HUDEP-2 (cell line): ENCODE measurements at regions not wholly inside any gene's neighbourhood (a gene's known extent, or its start where the extent isn't known, plus 50 kb on each side); places are given as distances from the start of the nearest gene placed in this dataset.

Source experiments
- DNase-seq, 76 experiments: peaks; one replicate each; lab custom pipeline; 2025; ENCODE audit not compliant: unreplicated experiment in 76 of 76; lab: John Stamatoyannopoulos, UW

DNA sequence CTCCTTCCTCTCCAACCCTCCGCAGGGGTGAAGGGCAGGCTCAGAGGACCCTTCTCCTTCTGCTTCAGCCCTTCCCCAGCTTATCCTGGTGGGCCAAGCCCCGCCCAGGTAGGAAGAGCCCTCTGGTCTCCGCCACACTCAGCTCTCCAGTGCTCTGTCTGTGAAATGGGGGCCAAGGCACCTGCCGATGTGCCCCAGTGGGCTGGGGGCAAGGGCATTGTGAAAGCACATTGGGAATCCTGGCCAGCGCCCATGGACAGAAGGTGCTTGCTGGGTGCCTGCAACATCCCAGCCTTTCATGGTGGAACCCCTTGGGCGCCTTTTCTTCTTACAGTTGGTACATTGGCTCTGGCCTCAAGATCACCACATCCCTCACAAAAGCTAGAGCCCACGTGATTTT lies 150.8 kb downstream of the INHBB start:
- DNase-seq, result no peak

DNA sequence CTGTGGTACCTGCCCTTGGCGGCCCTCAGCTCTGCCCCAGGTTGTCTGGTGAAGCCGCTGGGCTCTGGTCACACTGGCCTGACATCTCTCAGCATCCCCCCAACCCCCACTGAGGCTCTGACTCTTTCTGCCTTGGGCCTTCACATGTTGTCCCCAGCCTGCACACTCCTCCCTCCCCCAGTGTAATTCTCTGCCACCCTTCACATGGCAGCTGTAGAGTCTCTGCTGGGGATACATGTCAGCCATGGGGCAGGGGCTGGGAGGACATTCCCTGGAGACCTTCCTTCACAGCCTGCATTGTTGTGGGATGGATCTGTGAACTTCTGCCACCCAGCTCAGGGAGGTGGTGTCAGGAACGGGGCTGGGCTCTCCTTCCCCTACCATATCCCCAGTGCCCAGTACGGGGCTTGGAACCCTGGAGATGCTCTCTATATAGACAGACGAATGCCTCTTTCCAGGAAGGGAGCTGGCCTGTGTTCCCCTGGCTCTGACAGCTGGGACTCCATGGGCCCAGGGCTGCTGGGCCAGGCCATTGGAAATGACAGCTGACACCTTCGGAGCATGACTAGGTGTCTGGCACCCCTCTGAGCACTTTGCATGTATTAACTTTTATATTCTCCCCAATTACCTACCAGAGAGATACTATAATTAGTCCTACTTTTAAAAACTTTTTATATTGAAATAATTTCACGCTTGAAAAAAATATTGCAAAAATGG lies 151.5 kb downstream of the INHBB start:
- DNase-seq, result no peak

DNA sequence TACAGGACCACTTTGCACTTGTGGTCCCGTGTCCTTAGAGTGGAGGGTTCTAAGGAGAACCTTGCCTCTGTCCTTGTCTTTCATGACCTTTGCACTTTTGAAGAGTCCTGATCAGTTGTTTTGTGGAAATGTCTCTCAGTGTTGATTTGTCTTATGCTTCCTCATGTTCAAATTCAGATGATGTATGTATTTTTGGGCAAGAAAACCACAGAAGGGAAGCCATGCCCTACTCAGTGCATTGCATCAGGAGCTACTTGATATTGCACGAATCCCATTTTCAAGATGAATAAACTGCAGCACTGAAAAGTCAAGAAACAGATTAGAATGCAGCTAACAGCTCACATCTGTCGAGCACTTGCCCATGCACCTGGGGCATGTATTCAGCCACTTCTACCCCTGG lies 152.2 kb downstream of the INHBB start:
- DNase-seq, result no peak

DNA sequence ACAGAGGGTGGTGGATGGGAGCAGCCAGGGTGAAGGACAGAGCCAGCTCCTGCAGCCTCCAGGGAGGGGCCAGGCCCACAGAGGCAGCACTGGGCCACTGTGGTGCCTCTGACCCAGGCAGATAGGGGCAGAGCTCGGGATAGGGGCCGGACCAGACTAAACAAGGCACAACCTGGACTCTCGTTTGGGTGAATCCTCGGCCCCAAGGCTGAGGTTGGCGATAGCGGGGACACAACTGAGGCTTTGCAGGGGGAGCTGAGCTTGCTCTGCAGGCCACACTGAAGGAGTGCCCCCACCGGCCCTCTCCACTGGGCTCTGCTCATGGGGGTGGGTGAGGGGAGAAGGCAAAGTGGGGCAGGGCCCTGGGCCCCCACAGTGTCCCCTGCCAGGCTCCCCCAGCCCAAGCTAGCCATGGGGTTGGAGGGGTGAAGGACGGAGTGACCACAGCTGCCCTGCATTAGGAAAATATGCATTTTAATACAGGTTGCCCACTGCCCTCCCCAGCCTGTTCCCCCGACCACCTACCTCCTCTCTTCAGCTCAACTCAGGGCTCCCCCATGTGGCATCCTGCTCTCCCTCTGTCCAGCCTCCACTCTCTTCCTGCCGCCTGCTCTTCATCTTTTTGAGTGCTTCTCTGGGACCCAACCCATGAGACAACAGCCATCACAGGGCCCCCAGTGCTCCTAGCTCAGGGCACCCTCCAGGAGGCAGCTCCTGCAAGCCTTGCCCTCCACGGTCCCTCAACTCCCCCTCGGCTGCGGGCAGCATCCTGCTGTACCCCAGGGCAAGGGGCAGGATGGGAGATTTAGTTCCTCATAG lies 152.8 kb downstream of the INHBB start:
- DNase-seq, result no peak

DNA sequence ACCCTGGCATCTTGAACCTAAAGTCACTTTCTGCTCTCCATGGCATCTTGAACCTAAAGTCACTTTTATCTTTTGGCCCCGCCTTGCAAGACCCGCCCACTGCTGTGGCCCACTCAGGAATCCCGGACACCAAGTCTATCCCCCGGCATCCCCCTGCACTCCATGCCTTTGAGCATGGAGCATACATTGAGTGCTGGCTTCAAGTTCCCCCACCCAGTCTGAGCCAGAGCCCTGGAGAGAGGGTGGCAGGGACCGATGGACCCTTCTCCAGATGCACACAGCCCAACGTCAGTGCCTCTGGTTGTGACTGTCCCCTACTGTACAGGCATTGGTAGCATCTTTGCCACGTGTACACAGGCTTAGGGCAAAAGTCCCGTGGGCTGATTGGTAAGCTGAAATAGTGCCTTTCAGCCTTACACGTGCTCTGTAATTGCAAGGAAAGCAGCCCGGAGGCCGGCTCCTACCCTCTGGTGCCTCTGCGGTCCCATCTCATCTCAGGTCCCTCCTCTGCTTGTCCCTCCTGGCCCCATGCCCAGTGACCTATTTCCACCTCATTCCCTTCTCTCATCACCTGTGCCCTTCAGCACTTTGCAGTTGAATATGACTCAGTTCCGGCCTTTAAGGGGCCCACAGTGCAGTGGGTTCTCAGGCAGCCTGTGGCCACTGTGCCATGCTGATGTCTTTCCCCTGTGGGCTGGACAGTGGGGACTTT lies 154.0 kb downstream of the INHBB start:
- DNase-seq, result no peak

DNA sequence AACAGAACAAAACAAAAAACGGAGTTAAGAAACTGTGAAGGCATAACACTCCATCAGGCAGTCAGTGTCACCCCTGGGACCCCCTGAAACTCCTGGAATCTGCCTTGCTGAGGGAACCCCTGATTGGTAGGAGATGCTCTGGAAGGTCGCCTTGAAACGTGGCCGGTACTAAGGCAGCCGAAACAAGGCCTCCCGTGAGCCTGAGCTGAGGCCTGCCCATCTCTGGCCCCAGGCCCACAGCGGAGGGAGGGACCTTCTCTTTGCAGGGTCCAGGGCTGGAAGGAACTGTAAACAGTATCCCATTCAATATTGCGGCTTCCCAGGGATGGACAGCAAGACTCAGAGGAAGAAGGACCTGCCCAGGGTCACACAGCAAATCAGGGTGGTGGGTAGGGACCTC lies 155.7 kb downstream of the INHBB start:
- DNase-seq, result no peak

DNA sequence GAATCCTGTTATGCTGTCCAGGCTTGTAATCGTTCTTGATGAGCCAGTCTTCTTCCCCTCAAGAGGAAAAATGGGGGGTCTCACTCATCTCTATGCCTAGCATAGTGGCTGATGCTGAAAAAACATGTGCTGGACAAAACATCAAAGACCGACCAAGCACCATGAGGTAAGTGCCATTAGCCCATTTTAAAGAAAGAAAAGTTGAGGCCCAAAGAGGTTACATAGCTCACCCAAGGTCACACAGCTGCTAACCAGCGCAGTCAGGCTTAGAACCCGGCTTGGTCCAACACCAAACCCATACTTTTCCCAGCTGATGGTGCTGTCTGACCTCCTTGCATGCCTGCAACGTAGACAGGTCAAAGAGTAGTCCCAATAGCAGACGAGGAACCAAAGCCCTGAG lies 156.4 kb downstream of the INHBB start:
- DNase-seq, result no peak

DNA sequence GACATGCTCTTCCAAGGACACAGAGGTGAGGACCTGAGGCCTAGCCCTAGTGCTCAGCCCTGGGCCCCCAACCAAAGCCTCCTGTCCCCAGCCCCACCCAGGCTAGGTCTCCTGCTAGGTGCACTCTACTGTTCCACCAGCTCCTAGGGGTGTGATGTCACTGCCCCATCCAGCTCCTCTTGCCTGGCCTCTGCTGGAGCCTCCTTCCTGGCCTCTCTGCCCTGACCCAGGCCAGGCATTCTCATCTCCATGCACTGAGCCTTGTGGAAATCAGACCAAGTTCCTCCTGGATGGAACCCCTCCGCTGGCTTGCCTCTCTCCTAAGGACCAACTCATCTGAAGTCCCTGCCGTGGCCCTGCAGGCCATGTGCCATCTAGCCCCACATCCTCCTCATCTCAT lies 156.8 kb downstream of the INHBB start:
- DNase-seq, result no peak

DNA sequence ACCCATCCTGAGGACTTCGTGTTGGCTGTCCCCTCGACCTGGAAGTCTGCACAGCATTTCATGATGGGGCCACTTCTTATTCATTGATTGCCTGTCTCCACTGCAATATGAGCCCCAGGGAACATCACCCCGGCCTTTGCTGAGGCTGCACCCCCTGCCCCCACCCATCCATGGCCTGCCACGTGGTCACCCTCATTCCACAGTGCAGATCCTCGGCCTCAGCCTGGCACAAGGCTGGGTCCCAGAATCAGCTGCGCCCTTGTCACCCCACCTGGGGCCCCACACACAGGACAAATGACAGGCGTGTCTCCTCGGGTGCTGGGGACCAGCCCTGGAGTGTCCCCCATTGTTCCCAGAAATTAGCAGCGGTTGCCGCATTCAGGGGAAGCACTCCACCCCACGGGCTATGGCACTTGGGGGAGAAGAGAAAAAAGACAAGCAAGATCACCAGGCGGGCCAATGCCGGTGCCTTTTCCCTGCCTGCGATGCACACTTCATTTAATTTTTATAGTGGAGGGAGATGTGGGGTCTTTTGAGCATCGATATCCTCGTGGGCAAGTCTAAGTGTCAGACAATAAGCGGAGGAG lies 157.4 kb downstream of the INHBB start:
- DNase-seq, result no peak

DNA sequence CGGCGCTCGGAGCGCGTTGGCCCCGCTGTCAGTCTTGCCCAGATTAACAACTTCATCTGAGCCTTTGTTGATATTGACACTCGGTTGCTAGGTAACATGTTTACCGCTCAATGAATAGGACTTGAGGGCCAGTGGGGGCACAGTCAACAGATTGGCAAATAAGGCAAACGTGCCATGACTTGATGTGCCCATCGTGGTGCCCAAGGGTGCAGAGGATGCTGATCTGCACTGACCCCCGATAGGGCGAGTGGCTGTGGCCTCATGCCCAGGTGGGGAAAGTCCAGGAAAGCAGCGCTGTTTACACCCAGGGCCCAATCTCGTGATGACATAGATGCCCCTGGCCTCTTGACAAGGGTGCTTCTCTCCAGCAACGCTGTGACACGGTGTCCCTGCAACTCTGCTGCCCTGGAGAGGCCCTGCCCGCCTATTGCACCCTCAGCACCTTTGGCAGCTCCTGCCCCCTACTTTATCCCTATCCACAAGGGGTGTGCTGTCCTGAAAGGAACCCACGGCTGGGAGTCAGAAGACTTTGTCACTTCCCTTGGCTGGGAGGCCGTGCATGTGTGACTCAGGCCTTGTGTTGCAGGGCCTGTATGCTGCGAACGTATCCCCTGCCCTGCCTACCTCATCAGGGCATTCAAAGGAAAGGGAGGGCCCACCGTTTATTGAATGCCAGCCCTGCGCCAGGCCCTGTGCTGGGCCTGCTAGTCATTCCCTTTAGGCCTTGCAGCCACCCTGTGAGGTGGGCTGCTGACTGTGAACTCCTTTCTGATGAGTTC lies 158.0 kb downstream of the INHBB start:
- no peak for DNase-seq

DNA sequence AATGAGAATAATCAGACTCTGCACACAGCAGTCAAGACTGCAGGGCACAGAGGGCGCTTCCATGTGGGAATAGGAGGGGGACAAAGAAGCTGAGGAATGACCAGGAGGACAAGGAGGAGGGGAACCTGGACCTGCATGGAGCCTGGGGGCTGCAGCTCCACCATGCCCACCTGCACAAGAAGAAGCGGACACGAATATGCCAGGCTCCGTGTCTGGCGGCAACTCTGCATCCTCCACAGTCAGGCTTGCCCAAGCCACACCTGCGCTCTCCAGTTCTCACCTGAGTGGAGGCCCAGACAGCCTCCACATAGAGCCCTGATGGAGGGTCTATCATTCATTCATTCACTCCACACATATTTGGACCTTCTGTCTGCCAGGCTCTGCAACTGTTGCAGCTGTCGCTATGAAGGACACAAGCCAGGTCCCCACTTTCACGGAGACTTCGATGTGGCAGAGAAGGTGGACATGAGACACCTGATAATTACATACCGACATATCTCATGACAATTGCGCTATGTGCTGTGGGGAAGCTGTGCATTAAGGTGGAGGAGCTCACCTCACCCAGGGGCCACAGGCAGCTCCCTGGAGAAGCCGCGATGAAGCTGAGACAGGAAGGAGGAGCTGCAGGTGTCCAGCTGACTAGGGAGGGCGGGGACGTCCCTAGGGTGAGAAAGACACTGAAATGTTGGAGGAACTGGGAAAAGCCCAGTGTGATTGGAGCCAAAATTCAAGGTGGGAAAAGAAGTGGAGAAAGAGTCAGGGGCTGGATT lies 159.2 kb downstream of the INHBB start:
- DNase-seq, result no peak

DNA sequence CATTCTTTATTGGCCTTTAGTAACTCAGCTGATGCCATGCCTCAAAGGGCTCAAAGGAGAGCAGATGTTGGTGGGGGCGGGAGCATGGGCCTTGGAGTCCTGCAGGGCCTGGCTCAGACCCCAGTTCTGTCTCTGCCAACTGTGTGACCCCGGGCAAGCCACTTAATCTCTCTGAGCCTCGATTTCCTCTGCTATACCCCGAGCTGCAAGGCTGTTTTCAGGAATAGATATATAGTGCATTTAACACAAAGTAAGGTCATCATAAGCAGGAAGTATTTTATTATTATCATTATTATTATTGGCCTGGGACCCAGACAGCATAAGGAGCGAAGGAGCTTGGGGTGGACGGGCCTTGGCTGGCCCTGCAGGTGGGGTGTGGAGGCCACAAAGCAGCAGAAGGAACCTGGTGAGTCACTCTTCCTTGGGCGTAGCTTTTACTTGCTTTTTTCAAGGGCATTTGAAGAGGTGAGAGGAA lies 162.7 kb downstream of the INHBB start:
- no peak for DNase-seq

DNA sequence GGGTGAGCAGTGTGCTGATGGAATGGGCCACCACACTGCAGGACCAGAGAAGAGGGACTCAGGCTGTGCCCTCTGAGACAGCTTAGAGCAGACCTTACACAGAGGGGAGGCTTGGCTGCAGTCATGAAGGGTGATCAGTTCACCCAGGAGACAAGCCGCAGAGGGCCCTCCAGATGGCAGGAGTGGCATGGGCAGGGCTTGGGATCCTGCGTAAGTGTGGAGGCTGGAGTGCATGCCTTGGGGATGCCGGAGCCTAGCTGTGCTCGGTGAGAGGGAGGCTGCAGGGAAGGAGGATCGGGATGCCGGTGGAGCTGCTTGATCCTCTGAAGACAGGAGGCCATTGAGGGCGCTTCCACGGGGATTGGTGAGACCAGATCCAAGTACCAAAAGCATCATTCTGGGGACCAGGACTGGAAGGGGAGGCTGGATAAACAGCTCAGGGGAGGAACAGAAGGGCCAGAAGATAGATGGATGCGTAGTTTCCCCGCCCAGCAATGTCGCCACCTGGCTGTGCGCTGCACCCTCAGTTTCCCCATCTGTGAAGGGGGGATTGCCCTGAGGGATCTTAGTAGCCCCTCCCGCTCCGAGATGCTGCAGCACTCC lies 163.4 kb downstream of the INHBB start:
- no peak for DNase-seq

DNA sequence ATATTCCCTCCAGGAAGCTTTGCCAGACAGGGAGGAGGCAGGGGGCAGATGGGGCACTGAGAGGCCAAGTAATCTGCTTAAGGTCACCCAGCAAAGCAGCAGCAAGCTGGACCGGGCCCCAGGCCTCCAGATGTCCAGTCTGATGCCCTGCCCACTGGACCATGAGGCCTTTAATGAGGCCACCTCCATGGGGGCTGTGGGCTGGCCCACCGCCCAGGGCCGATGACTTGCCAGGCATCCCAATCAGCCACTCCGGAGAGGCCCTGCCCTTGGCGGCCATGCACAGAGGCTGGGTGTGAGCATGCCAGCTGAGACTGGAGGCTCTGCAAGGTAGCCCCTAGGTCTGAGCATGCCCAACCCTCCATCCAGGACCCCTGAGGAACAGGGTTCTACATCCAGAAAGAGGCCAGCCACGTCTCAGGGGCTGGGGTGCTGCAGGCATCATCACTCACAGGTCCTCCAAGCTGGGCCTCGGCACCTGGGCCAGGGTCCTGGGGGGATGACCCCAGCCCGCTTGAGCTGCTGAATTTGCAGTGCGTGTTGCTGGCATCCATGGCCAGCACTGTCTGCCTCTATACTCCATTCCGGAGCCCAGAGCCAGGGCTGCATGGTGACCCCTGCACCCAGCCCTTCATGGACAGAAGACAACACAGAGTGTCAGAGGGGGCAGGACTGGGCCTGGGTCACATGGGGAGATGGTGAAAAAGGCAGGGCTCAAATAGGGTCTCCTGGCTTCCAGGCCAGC lies 164.2 kb downstream of the INHBB start:
- no peak for DNase-seq

DNA sequence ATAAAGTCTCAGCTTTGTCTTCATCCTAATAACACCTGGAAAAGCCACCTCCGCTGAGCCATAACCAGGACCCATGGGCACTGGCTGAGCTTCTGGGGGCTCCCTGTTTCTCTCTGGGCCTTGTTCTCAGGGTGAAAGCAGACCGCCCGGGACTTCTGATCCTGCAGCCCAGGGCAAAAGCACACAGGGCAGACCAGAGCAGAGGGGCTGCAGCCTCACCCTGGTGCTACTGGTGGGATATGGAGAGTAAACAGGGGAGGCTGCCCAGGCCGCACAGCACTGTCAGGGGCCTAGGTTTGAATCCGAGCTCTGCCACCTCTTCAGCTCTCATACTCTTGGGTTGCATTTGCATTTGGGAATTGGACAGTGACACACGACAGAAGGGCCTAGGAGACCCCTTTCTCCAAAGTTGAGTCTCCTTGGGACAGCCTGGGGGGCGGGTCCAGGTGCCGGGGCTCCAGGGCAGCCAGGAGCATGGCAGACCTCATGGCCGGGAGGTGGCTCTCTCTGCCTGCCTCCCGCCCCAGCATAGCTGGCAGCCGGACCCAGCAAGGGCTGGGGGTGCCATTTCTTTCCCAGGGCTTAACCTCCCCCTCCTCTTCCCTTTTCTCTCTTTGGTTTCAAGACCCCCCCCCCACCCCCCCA lies 164.9 kb downstream of the INHBB start:
- DNase-seq, result no peak

DNA sequence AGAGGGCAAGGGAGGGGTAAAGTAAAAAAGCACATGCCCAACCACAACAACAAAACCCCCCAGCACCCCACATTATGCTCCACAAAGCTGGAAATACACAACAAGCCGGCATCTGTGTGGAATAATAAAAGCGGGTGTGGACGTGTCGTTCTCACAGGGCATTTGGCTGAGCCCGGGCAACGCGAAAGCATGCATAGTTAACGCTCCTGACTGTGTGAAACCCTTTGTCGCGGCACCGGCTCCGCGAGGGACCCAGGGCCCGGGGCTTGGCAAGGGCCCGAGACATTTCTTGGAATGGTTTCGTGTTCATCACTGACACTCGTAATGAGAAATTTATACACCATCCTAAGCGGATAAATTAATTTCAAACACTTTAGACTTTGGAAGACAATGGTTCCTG lies 165.6 kb downstream of the INHBB start:
- DNase-seq, result no peak

DNA sequence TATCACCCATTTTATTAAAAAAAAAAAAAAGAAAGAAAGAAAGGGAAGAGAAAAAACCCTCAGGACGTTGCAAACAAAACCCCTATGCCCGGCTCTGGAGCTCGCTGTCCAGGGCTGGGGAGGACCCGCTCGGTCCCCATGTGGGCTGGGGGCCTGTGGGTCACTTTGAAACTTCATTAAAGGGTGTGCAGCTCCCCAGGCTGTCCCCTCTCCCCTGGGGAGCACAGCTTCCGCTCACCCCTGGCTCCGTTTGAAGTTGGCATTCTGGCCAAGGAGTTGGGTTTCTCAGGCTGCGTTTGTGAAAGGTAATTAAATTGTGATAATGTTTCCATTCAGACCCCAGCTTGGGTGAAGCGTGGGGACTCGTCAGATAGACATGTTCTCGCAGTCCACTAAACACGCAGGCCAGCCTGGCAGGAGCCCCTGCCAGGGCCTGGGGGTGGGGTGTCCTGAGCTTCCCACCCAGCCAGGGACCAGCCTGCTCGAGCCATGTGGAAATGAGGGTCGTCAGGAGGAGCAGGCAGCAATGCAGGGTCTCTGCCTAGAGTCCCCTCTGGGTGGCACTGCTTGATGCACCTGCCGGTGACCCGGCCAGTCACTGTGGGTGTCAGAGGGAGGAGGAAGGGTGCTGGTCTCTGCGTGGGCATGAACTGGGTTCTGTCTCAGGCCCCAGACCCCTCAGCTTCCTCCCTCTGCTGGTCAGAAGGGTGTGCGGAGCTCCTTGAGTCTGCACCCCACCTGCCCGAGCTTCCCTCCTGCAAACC lies 166.2 kb downstream of the INHBB start:
- DNase-seq, result no peak
